ENCODE measurements at regions not wholly inside any gene's neighbourhood (a gene's known extent, or its start where the extent isn't known, plus 50 kb on each side); places are given as distances from the start of the nearest gene placed in this dataset.

GRCh38 chr3:165393461-165393860, 197.3 kb upstream of the SLITRK3 start:
- POLR2A ChIA-PET: no interaction called here
- ATAC-seq (no peak), DNase-seq (ENCODE audit: low spot score) (no peak), FAIRE-seq (no peak)
- no peaks in the 10 kb centered on the region for H3K36me3 ChIP-seq (replicated peaks in 1 of 2; ENCODE audit: control insufficient read depth in 1 of 2, insufficient read depth in 2 of 2, low read length in 2 of 2)
- intact Hi-C loops (cut with micrococcal nuclease; ENCODE audit: unreplicated experiment) (no loop called here), in situ Hi-C loops (cut with HindIII; ENCODE audit: extremely low pct_ligation_motif_present, low pct_unique_long_range_greater_than_20kb) (no loop called here)
- CTCF ChIA-PET (ENCODE audit: low intra/inter-chr PET ratio, low total read pairs): no interaction called here
- no peak overlapping the region for H2AFZ ChIP-seq (ENCODE audit: low read length)
- no TSS peak for BruUV-seq (replicated peaks)
- no peaks in the 10 kb centered on the region for H3K79me2 ChIP-seq (ENCODE audit: insufficient read depth, low read length)
- no peaks in the 10 kb centered on the region for H4K20me1 ChIP-seq (ENCODE audit: insufficient read depth, low read length)
- H3K9ac ChIP-seq (ENCODE audit: insufficient read depth, low read depth, low read length): no peak overlapping the region
- H3K4me1 ChIP-seq (ENCODE audit: insufficient read depth, low read length): no peaks in the 10 kb centered on the region
- H3K4me2 ChIP-seq (ENCODE audit: low read depth, low read length): no peak overlapping the region
- no peak overlapping the region for H3K27ac ChIP-seq (ENCODE audit: extremely low read length, insufficient read depth, low read length)
- 11% methylated on average over 1 of the region's 1 CpG for WGBS (ENCODE audit: low lambda C conversion rate)
- peak; percentile 88 to 94; a peak in 3 of 4 replicates for TF ChIP-seq MAFK (conservative IDR thresholded peaks at IDR 0.05 in 1 of 2, IDR thresholded peaks at IDR 0.05 in 1 of 2; ENCODE audit: low read length in 2 of 2)
- peak; percentile 91 for TF ChIP-seq MAFF (IDR thresholded peaks at IDR 0.05; ENCODE audit: low read depth, low read length)
- TF ChIP-seq MXI1 (IDR thresholded peaks at IDR 0.05; ENCODE audit: borderline replicate concordance, low read depth, low read length): no peak
- H3K4me3 ChIP-seq (replicated peaks in 1 of 3; ENCODE audit: insufficient read depth in 1 of 3, low read depth in 2 of 3, low read length in 3 of 3): no peak overlapping the region
- H3K9me3 ChIP-seq (ENCODE audit: low read length): no peaks in the 10 kb centered on the region
- no peaks in the 10 kb centered on the region for H3K27me3 ChIP-seq (ENCODE audit: control insufficient read depth in 1 of 2, insufficient read depth in 2 of 2, low read length in 2 of 2)

- FAIRE-seq (no peak), ATAC-seq (no peak), DNase-seq (ENCODE audit: low spot score) (no peak)
- Histone ChIP-seq H3K79me2 (ENCODE audit: insufficient read depth, low read length) (no peaks in the 10 kb centered on the region), H3K4me2 (ENCODE audit: low read depth, low read length) (no peak overlapping the region), H3K4me1 (ENCODE audit: insufficient read depth, low read length) (no peaks in the 10 kb centered on the region), H3K36me3 (replicated peaks in 1 of 2; ENCODE audit: control insufficient read depth in 1 of 2, insufficient read depth in 2 of 2, low read length in 2 of 2) (no peaks in the 10 kb centered on the region), H4K20me1 (ENCODE audit: insufficient read depth, low read length) (no peaks in the 10 kb centered on the region), H3K4me3 (replicated peaks in 1 of 3; ENCODE audit: insufficient read depth in 1 of 3, low read depth in 2 of 3, low read length in 3 of 3) (no peak overlapping the region), H3K27ac (ENCODE audit: extremely low read length, insufficient read depth, low read length) (no peak overlapping the region), H3K27me3 (ENCODE audit: control insufficient read depth in 1 of 2, insufficient read depth in 2 of 2, low read length in 2 of 2) (no peaks in the 10 kb centered on the region), H2AFZ (ENCODE audit: low read length) (no peak overlapping the region), H3K9ac (ENCODE audit: insufficient read depth, low read depth, low read length) (no peak overlapping the region), H3K9me3 (ENCODE audit: low read length) (no peaks in the 10 kb centered on the region)
- POLR2A ChIA-PET: no interaction called here
- in situ Hi-C loops (cut with HindIII; ENCODE audit: extremely low pct_ligation_motif_present, low pct_unique_long_range_greater_than_20kb): no loop called here
- WGBS (ENCODE audit: low lambda C conversion rate): 30% methylated on average over 3 of the region's 3 CpGs
- no TSS peak for BruUV-seq (replicated peaks)
- TF ChIP-seq TP53 (CRISPR knock-in tag; conservative IDR thresholded peaks at IDR 0.05) (no peak), STAT5B (CRISPR knock-in tag; IDR thresholded peaks at IDR 0.05) (no peak), ZNF614 (CRISPR knock-in tag; IDR thresholded peaks at IDR 0.05; ENCODE audit: borderline replicate concordance) (no peak)
- CTCF ChIA-PET (ENCODE audit: low intra/inter-chr PET ratio, low total read pairs): no interaction called here
- intact Hi-C loops (cut with micrococcal nuclease; ENCODE audit: unreplicated experiment): no loop called here
Measured at GRCh38 chr3:165390166-165390565, 194.0 kb upstream of the SLITRK3 start.
